Mesenchymal stem cell (in vitro differentiated cells and primary cell): ENCODE measurements at regions not wholly inside any gene's neighbourhood (a gene's known extent, or its start where the extent isn't known, plus 50 kb on each side); places are given as distances from the start of the nearest gene placed in this dataset.

Experiments used
- DNase-seq: peaks from one replicate; pipeline ENCODE4 v3.0.0-alpha.2; 2013
- H2AFZ ChIP-seq: one replicate; pipeline ENCODE4 v1.6.1; 2013; ENCODE audit warnings: low read depth, mild to moderate bottlenecking, control low read depth, inconsistent platforms, low read length, moderate library complexity
- H2AK5ac ChIP-seq: 2 replicates; pipeline ENCODE4 v1.6.1; 2013; ENCODE audit warnings: low read length, moderate library complexity, mild to moderate bottlenecking, inconsistent platforms; ENCODE audit not compliant: severe bottlenecking
- H2BK120ac ChIP-seq: one replicate; pipeline ENCODE4 v1.6.1; 2013; ENCODE audit warnings: low read depth, mild to moderate bottlenecking, inconsistent platforms, low read length, moderate library complexity
- H2BK12ac ChIP-seq, 2 experiments: one replicate each; pipeline ENCODE4 v1.6.1; 2013; ENCODE audit warnings: inconsistent platforms in 2 of 2, low read length in 2 of 2, mild to moderate bottlenecking in 2 of 2, moderate library complexity in 2 of 2, control low read depth in 1 of 2
- H2BK15ac ChIP-seq: one replicate; pipeline ENCODE4 v1.6.1; 2013; ENCODE audit warnings: mild to moderate bottlenecking, low read depth, inconsistent platforms; ENCODE audit not compliant: poor library complexity, severe bottlenecking
- H2BK5ac ChIP-seq: 2 replicates; pipeline ENCODE4 v1.6.1; 2013; ENCODE audit warnings: low read depth, mild to moderate bottlenecking, low read length, control low read depth, inconsistent platforms; ENCODE audit not compliant: poor library complexity, severe bottlenecking
- H3K14ac ChIP-seq, 2 experiments: one replicate each; pipeline ENCODE4 v1.6.1; 2013; ENCODE audit warnings: inconsistent platforms in 2 of 2, low read length in 2 of 2, control low read depth in 1 of 2, mild to moderate bottlenecking in 1 of 2, moderate library complexity in 1 of 2
- H3K18ac ChIP-seq, 2 experiments: one replicate each; pipeline ENCODE4 v1.6.1; 2013; ENCODE audit warnings: inconsistent platforms in 2 of 2, low read length in 2 of 2, control low read depth in 1 of 2, low read depth in 1 of 2, mild to moderate bottlenecking in 1 of 2
- H3K23ac ChIP-seq, 2 experiments: one replicate each; pipeline ENCODE4 v1.6.1; 2013; ENCODE audit warnings: inconsistent platforms in 2 of 2, low read length in 2 of 2, mild to moderate bottlenecking in 2 of 2, moderate library complexity in 2 of 2, control low read depth in 1 of 2
- H3K27ac ChIP-seq: 2 replicates; pipeline ENCODE4 v1.5.1; 2013; ENCODE audit warnings: mild to moderate bottlenecking, moderate library complexity, low read length, control low read depth, inconsistent platforms; ENCODE audit not compliant: poor library complexity, severe bottlenecking
- H3K27me3 ChIP-seq, 2 experiments: 2 replicates each; pipeline versions ENCODE4 v1.6.1 to v1.7.0; 2013; ENCODE audit warnings: low read length in 2 of 2, mild to moderate bottlenecking in 2 of 2, moderate library complexity in 2 of 2, control low read depth in 1 of 2, inconsistent platforms in 1 of 2; ENCODE audit not compliant: control insufficient read depth in 1 of 2, insufficient read depth in 1 of 2
- H3K36me3 ChIP-seq, 2 experiments: 2 replicates each; pipeline versions ENCODE4 v1.6.1 to v1.7.0; 2013; ENCODE audit warnings: low read length in 2 of 2, control low read depth in 1 of 2, inconsistent platforms in 1 of 2, low read depth in 1 of 2, mild to moderate bottlenecking in 1 of 2; ENCODE audit not compliant: insufficient read depth in 2 of 2, control insufficient read depth in 1 of 2
- H3K4ac ChIP-seq, 2 experiments: one replicate each; pipeline ENCODE4 v1.6.1; 2013; ENCODE audit warnings: inconsistent platforms in 2 of 2, low read length in 2 of 2, mild to moderate bottlenecking in 2 of 2, moderate library complexity in 2 of 2, control low read depth in 1 of 2, low read depth in 1 of 2
- H3K4me1 ChIP-seq: 2 replicates; pipeline ENCODE4 v1.6.1; 2013; ENCODE audit warnings: low read depth, low read length, control low read depth; ENCODE audit not compliant: control insufficient read depth, insufficient read depth
- H3K4me2 ChIP-seq: 2 replicates; pipeline ENCODE4 v1.6.1; 2013; ENCODE audit warnings: low read length, mild to moderate bottlenecking, inconsistent platforms; ENCODE audit not compliant: poor library complexity, severe bottlenecking
- H3K4me3 ChIP-seq, 2 experiments: 2 replicates each; pipeline versions ENCODE4 v1.5.1 to v1.7.0; 2013; ENCODE audit warnings: low read length in 2 of 2, mild to moderate bottlenecking in 2 of 2, control low read depth in 1 of 2, low read depth in 1 of 2; ENCODE audit not compliant: insufficient read depth in 1 of 2
- H3K79me1 ChIP-seq: replicated peaks from 2 replicates; pipeline ENCODE4 v1.6.1; 2013; ENCODE audit warnings: mild to moderate bottlenecking, control low read depth, low read length, inconsistent platforms; ENCODE audit not compliant: poor library complexity, severe bottlenecking
- H3K9ac ChIP-seq: 2 replicates; pipeline ENCODE4 v1.7.0; 2013; ENCODE audit warnings: mild to moderate bottlenecking, low read length, moderate library complexity
- H3K9me3 ChIP-seq: 2 replicates; pipeline ENCODE4 v1.7.0; 2013; ENCODE audit warnings: mild to moderate bottlenecking, low read length; ENCODE audit not compliant: control insufficient read depth
- H4K8ac ChIP-seq: one replicate; pipeline ENCODE4 v1.6.1; 2013; ENCODE audit warnings: inconsistent platforms, mild to moderate bottlenecking, low read length, moderate library complexity
- H4K91ac ChIP-seq: one replicate; pipeline ENCODE4 v1.6.1; 2013; ENCODE audit warnings: mild to moderate bottlenecking, low read length, inconsistent platforms
- WGBS: methylation state at CpG from one replicate; pipeline ENCODE4 v1.1.7; 2013; ENCODE audit warnings: mixed read lengths; 5-methylcytosine and 5-hydroxymethylcytosine counted together

- Histone ChIP-seq H3K9ac (no peak overlapping the region), H3K4me2 (no peak overlapping the region), H3K4me3 (no peak overlapping the region), H3K27me3 (no peaks in the 10 kb centered on the region), H4K8ac (no peak overlapping the region), H3K18ac (no peak overlapping the region), H3K4me1 (no peaks in the 10 kb centered on the region), H3K9me3 (no peaks in the 10 kb centered on the region), H2AFZ (no peak overlapping the region), H2BK15ac (no peak overlapping the region), H3K36me3 (no peaks in the 10 kb centered on the region), H3K27ac (no peak overlapping the region), H3K14ac (no peak overlapping the region), H2AK5ac (no peak overlapping the region), H3K23ac (no peak overlapping the region), H2BK12ac (no peak overlapping the region), H2BK120ac (no peak overlapping the region), H2BK5ac (no peak overlapping the region), H4K91ac (no peak overlapping the region), H3K4ac (no peak overlapping the region), H3K79me1 (no peaks in the 10 kb centered on the region)
- no peak for DNase-seq
- WGBS, result 67% methylated on average over 1 of the region's 3 CpGs
Measured at GRCh38 chr3:25894101-25894500, 104.2 kb downstream of the OXSM start.

GRCh38 chr3:25895031-25895430 is 105.1 kb downstream of the OXSM start:
- 97% methylated on average over 2 of the region's 2 CpGs for WGBS
- no peak for DNase-seq

GRCh38 chr3:25895443-25895842 is 105.6 kb downstream of the OXSM start:
- H3K4me2 ChIP-seq, result no peak overlapping the region
- no peak overlapping the region for H2BK120ac ChIP-seq
- no peak overlapping the region for H3K4ac ChIP-seq
- H3K4me3 ChIP-seq, result no peak overlapping the region
- no peaks in the 10 kb centered on the region for H3K9me3 ChIP-seq
- WGBS, result 67% methylated on average over 2 of the region's 3 CpGs
- H4K8ac ChIP-seq, result no peak overlapping the region
- H3K14ac ChIP-seq, result no peak overlapping the region
- no peaks in the 10 kb centered on the region for H3K27me3 ChIP-seq
- no peak overlapping the region for H4K91ac ChIP-seq
- H3K36me3 ChIP-seq, result no peaks in the 10 kb centered on the region
- H2BK15ac ChIP-seq, result no peak overlapping the region
- no peak overlapping the region for H3K9ac ChIP-seq
- DNase-seq, result no peak
- H3K4me1 ChIP-seq, result no peaks in the 10 kb centered on the region
- H2AK5ac ChIP-seq, result no peak overlapping the region
- H3K18ac ChIP-seq, result no peak overlapping the region
- H2BK5ac ChIP-seq, result no peak overlapping the region
- no peak overlapping the region for H2BK12ac ChIP-seq
- no peak overlapping the region for H3K23ac ChIP-seq
- no peaks in the 10 kb centered on the region for H3K79me1 ChIP-seq
- no peak overlapping the region for H2AFZ ChIP-seq
- H3K27ac ChIP-seq, result no peak overlapping the region

More at GRCh38 chr3:25895031-25895430, 105.1 kb downstream of the OXSM start:
- Histone ChIP-seq H2AK5ac (no peak overlapping the region), H3K4me2 (no peak overlapping the region), H3K14ac (no peak overlapping the region), H2BK120ac (no peak overlapping the region), H4K91ac (no peak overlapping the region), H3K9me3 (no peaks in the 10 kb centered on the region), H3K27ac (no peak overlapping the region), H2BK12ac (no peak overlapping the region), H3K27me3 (no peaks in the 10 kb centered on the region), H3K79me1 (no peaks in the 10 kb centered on the region), H3K9ac (no peak overlapping the region), H3K4ac (no peak overlapping the region), H3K23ac (no peak overlapping the region), H2AFZ (no peak overlapping the region), H3K18ac (no peak overlapping the region), H3K4me3 (no peak overlapping the region), H3K4me1 (no peaks in the 10 kb centered on the region), H3K36me3 (no peaks in the 10 kb centered on the region), H2BK5ac (no peak overlapping the region), H2BK15ac (no peak overlapping the region), H4K8ac (no peak overlapping the region)

- no peak overlapping the region for H3K14ac ChIP-seq
- H4K8ac ChIP-seq, result no peak overlapping the region
- no peak overlapping the region for H3K4ac ChIP-seq
- H3K9me3 ChIP-seq, result no peaks in the 10 kb centered on the region
- no peak overlapping the region for H3K18ac ChIP-seq
- no peak overlapping the region for H3K4me3 ChIP-seq
- H3K4me1 ChIP-seq, result no peaks in the 10 kb centered on the region
- no peak overlapping the region for H3K4me2 ChIP-seq
- H2BK15ac ChIP-seq, result no peak overlapping the region
- no peak overlapping the region for H2BK5ac ChIP-seq
- no peaks in the 10 kb centered on the region for H3K79me1 ChIP-seq
- H3K9ac ChIP-seq, result no peak overlapping the region
- no peak overlapping the region for H4K91ac ChIP-seq
- WGBS, result 45% methylated on average over 5 of the region's 6 CpGs
- peak; percentile 6 for DNase-seq
- no peak overlapping the region for H3K27ac ChIP-seq
- H3K27me3 ChIP-seq, result no peaks in the 10 kb centered on the region
- no peak overlapping the region for H2BK120ac ChIP-seq
- H2AFZ ChIP-seq, result no peak overlapping the region
- H2AK5ac ChIP-seq, result no peak overlapping the region
- H2BK12ac ChIP-seq, result no peak overlapping the region
- no peaks in the 10 kb centered on the region for H3K36me3 ChIP-seq
- H3K23ac ChIP-seq, result no peak overlapping the region
Measured at GRCh38 chr3:25897019-25897418, 107.1 kb downstream of the OXSM start.
